Stomach (tissue), 8 donors: ENCODE measurements at regions not wholly inside any gene's neighbourhood (a gene's known extent, or its start where the extent isn't known, plus 50 kb on each side); places are given as distances from the start of the nearest gene placed in this dataset.
A peak's percentile ranks its signal among the peaks of the same experiment; 100 is the strongest.

Source experiments
- DNase-seq, 2 donors: peaks; one replicate each; pipeline versions ENCODE4 v3.0.0 to v3.0.0-alpha.2; 2013 to 2019
- H3K27ac ChIP-seq, 5 donors: fragments of 200-600 bp in 4 of 5; sonication (generic) in 4 of 5; one replicate each; pipeline ENCODE4 v1.5.1; 2013 to 2019; ENCODE audit warnings: mild to moderate bottlenecking in 1 of 5, moderate library complexity in 1 of 5
- H3K27me3 ChIP-seq, 3 donors: fragments of 200-600 bp; sonication (generic); one replicate each; pipeline ENCODE4 v1.5.1; 2017 to 2019; ENCODE audit warnings: mixed run types in 1 of 3
- H3K36me3 ChIP-seq, 4 donors: fragments of 200-600 bp; sonication (generic); 1 replicate in 3 of 4; 2 replicates in 1 of 4; pipeline ENCODE4 v1.5.1; 2016 to 2019
- H3K4me1 ChIP-seq, 4 donors: fragments of 200-600 bp; sonication (generic); one replicate each; pipeline ENCODE4 v1.5.1; 2016 to 2019
- H3K4me3 ChIP-seq, 4 donors: fragments of 200-600 bp; sonication (generic) in 3 of 4; one replicate each; pipeline ENCODE4 v1.5.1; 2016 to 2019; ENCODE audit warnings: mild to moderate bottlenecking in 1 of 4
- H3K9me3 ChIP-seq, 4 donors: fragments of 200-600 bp; sonication (generic); one replicate each; pipeline ENCODE4 v1.5.1; 2016 to 2019
- EP300 ChIP-seq: sonication (generic); formaldehyde crosslinking; IDR thresholded peaks from one replicate; pipeline ENCODE4 v1.6.1; 2017; ENCODE audit warnings: antibody characterized with exemption
- POLR2A ChIP-seq, 4 donors: fragments of 450-650 bp; IDR thresholded peaks; one replicate each; pipeline ENCODE4 v1.6.1; 2016; ENCODE audit warnings: antibody characterized with exemption in 4 of 4, control low read depth in 2 of 4, mild to moderate bottlenecking in 1 of 4, moderate library complexity in 1 of 4
- POLR2AphosphoS5 ChIP-seq, 3 donors: sonication (generic); formaldehyde crosslinking; IDR thresholded peaks; one replicate each; pipeline ENCODE4 v1.6.1; 2016; ENCODE audit warnings: antibody characterized with exemption in 3 of 3
- WGBS, 5 donors: extraction: QIAGEN DNeasy Blood & Tissue Kit in 3 of 5; methylation state at CpG; one replicate each; pipeline versions ENCODE4 v1.1.5 to v1.1.7; 2013 to 2018; 5-methylcytosine and 5-hydroxymethylcytosine counted together
- intact Hi-C: fragments of 100-400 bp; cut with DNase I; formaldehyde crosslinking; loops from one replicate; pipeline ENCODE4 v1.15.1; 2023; ENCODE audit warnings: low total_unique reads
- TF ChIP-seq, protein P1 (sequence below), 7 experiments: fragments of 450-650 bp in 4 of 7; fragments of 200-600 bp in 3 of 7; sonication (generic) in 3 of 7; IDR thresholded peaks; one replicate each; pipeline ENCODE4 v1.5.1; 2016 to 2019; ENCODE audit warnings: antibody characterized with exemption in 7 of 7, control low read depth in 2 of 7, mild to moderate bottlenecking in 1 of 7
- donor health status: healthy with polysubstance abuse.
- donor health status: Bipolar disorder and iron deficiency.
- donor health status: healthy.

DNA sequence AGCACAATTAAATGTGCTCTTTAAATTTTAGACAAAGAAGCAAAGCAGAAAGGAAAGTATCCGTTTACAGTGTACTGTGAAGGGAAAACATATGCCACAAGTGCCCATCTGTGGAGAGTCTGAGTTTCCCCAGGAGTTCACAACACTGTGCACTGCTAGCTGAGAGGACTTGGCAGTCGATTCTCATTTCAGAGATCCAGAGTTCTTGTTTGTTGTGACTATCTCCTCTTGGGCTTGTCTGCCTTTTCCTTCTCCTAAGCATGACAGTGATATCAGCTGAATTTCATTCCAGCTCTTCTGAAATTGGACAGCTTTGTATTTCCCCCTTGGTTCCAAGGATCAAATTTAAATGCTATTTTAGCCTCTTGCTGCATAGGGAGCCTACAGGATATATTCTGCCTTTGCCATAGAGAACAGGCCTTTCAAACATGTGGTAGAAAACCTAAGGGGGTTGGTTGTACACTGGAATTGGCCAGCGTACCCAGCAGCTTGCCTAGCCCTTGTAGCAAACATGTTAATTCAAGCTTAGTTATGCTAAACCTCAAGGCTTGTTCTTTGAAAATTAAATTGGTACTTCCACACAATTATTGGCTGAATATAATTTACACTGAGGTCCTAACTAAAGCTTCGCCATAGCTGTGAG is 259.2 kb upstream of the NOVA1 start:
- intact Hi-C loops: no loop called here
- WGBS, 5 donors: 58 to 65% (median 63%) methylated on average over 4 of the region's 4 CpGs
- Histone ChIP-seq H3K27ac (no peak overlapping the region), H3K27me3 (no peaks in the 10 kb centered on the region), H3K4me3 (no peak overlapping the region), H3K36me3 (no peaks in the 10 kb centered on the region), H3K9me3 (no peaks in the 10 kb centered on the region), H3K4me1 (no peaks in the 10 kb centered on the region)
- no peak for TF ChIP-seq EP300
- no peak for TF ChIP-seq POLR2AphosphoS5 (IDR thresholded peaks at IDR 0.05)
- TF ChIP-seq POLR2A (IDR thresholded peaks at IDR 0.05): no peak
- TF ChIP-seq, protein P1, sequence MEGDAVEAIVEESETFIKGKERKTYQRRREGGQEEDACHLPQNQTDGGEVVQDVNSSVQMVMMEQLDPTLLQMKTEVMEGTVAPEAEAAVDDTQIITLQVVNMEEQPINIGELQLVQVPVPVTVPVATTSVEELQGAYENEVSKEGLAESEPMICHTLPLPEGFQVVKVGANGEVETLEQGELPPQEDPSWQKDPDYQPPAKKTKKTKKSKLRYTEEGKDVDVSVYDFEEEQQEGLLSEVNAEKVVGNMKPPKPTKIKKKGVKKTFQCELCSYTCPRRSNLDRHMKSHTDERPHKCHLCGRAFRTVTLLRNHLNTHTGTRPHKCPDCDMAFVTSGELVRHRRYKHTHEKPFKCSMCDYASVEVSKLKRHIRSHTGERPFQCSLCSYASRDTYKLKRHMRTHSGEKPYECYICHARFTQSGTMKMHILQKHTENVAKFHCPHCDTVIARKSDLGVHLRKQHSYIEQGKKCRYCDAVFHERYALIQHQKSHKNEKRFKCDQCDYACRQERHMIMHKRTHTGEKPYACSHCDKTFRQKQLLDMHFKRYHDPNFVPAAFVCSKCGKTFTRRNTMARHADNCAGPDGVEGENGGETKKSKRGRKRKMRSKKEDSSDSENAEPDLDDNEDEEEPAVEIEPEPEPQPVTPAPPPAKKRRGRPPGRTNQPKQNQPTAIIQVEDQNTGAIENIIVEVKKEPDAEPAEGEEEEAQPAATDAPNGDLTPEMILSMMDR (IDR thresholded peaks at IDR 0.05): no peak
- peak in 1 of 2 donors; percentile 9 for DNase-seq

DNA sequence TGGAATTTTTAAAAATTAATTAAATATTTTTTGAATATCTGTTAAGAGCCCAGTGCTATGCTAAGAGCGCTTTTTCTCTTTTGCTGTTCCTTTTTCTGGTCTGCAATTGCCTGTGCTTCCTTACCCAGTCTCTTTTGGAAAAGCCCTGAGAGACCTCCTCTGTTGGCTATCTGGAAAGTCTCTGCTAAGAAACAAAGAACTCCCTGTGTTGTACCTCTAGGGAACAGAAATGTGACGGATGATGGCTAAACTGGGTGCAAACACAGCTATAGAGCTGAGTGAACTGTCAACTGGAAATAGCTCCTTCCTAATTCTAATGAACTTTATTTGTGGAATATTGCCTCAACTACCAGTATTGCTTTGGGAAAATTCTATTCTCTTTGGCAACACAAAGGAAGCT is 261.6 kb upstream of the NOVA1 start:
- no peak for DNase-seq
- intact Hi-C loops: no loop called here
- H3K9me3 ChIP-seq: no peaks in the 10 kb centered on the region
- WGBS, 5 donors: 61 to 81% (median 79%) methylated on average over 2 of the region's 2 CpGs
- H3K27me3 ChIP-seq: no peaks in the 10 kb centered on the region
- no peaks in the 10 kb centered on the region for H3K4me1 ChIP-seq
- H3K4me3 ChIP-seq: no peak overlapping the region
- no peaks in the 10 kb centered on the region for H3K36me3 ChIP-seq
- H3K27ac ChIP-seq: no peak overlapping the region
- no peak for TF ChIP-seq EP300
- TF ChIP-seq, protein P1 (IDR thresholded peaks at IDR 0.05): no peak
- TF ChIP-seq POLR2AphosphoS5 (IDR thresholded peaks at IDR 0.05): no peak
- TF ChIP-seq POLR2A (IDR thresholded peaks at IDR 0.05): no peak

DNA sequence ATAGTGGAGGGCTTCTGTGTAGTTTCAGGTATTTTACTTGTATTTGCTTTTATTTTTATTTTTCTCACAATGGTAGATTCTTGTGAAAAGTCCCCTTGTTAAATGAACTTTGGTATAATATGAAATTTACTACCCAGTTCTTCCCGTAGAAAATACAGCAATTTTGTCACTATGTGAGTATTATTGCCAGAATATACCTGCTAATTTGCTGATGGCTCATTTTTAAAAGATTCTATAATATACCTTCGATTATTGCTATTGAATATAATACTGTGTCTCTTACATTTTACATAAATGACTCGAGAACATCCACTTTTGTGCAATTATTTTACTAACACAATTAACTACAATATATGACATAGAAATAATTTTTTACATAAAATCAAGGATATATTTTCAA is 262.3 kb upstream of the NOVA1 start:
- no peak overlapping the region for H3K27ac ChIP-seq
- H3K36me3 ChIP-seq: no peaks in the 10 kb centered on the region
- no peaks in the 10 kb centered on the region for H3K4me1 ChIP-seq
- TF ChIP-seq POLR2AphosphoS5 (IDR thresholded peaks at IDR 0.05) (no peak), POLR2A (IDR thresholded peaks at IDR 0.05) (no peak), EP300 (no peak)
- TF ChIP-seq, protein P1 (IDR thresholded peaks at IDR 0.05): no peak
- WGBS, 5 donors: 82 to 93% (median 84%) methylated on average over 3 of the region's 3 CpGs
- DNase-seq: no peak
- H3K27me3 ChIP-seq: no peaks in the 10 kb centered on the region
- H3K4me3 ChIP-seq: no peak overlapping the region
- intact Hi-C loops: no loop called here
- no peaks in the 10 kb centered on the region for H3K9me3 ChIP-seq

DNA sequence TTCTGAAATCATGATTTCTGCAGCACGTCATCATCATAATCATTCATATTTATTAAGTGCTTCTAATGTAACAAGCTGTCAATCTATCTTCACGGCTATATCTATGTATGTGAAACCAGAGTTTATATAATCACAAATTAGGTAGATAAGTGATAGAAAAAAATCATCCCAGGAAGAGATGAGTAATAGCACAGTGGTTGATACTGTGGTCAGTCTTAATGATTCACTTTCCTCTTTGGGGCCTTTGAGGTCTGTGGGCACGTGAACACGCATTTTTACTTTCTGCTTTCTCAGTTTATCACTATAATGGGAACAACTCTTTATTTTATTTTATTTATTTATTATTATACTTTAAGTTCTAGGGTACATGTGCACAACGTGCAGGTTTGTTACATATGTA is 265.9 kb upstream of the NOVA1 start:
- Histone ChIP-seq H3K36me3 (no peaks in the 10 kb centered on the region), H3K27ac (no peak overlapping the region), H3K27me3 (no peaks in the 10 kb centered on the region), H3K4me3 (no peak overlapping the region), H3K9me3 (no peaks in the 10 kb centered on the region), H3K4me1 (peaks cover 0 to 11% (median 4%) of the 10 kb centered on the region in 4 donors)
- WGBS, 5 donors: 60 to 79% (median 68%) methylated on average over 5 of the region's 5 CpGs
- TF ChIP-seq POLR2AphosphoS5 (IDR thresholded peaks at IDR 0.05): no peak
- TF ChIP-seq POLR2A (IDR thresholded peaks at IDR 0.05): no peak
- TF ChIP-seq, protein P1 (IDR thresholded peaks at IDR 0.05): no peak
- intact Hi-C loops: no loop called here
- no peak for DNase-seq
